ENCODE measurements at regions not wholly inside any gene's neighbourhood (a gene's known extent, or its start where the extent isn't known, plus 50 kb on each side); places are given as distances from the start of the nearest gene placed in this dataset.

GRCh38 chr12:88934163-88934747 is 354.0 kb upstream of the KITLG start:
- H3K4me3 ChIP-seq = no peak overlapping the region
- no peak for DNase-seq

GRCh38 chr12:88932457-88932856 is 352.2 kb upstream of the KITLG start:
- intact Hi-C loops (cut with DNase I) = no loop called here
- H3K9ac ChIP-seq (ENCODE audit: low read depth in 2 of 2, low read length in 2 of 2) = no peak overlapping the region

More at GRCh38 chr12:88934163-88934747, 354.0 kb upstream of the KITLG start:
- no peak for TF ChIP-seq CTCF (IDR thresholded peaks at IDR 0.05)
- Histone ChIP-seq H3K9ac (ENCODE audit: low read depth in 2 of 2, low read length in 2 of 2) (no peak overlapping the region), H3K27me3 (no peaks in the 10 kb centered on the region), H3K36me3 (no peaks in the 10 kb centered on the region), H3K9me3 (no peaks in the 10 kb centered on the region), H3K4me1 (no peaks in the 10 kb centered on the region), H3K27ac (no peak overlapping the region)
- intact Hi-C loops (cut with DNase I) = no loop called here

GRCh38 chr12:88931598-88931997 is 351.3 kb upstream of the KITLG start:
- Histone ChIP-seq H3K27me3 (no peaks in the 10 kb centered on the region), H3K4me1 (no peaks in the 10 kb centered on the region), H3K9me3 (no peaks in the 10 kb centered on the region), H3K4me3 (no peak overlapping the region), H3K9ac (ENCODE audit: low read depth in 2 of 2, low read length in 2 of 2) (no peak overlapping the region), H3K27ac (no peak overlapping the region), H3K36me3 (no peaks in the 10 kb centered on the region)
- no peak for DNase-seq
- intact Hi-C loops (cut with DNase I) = no loop called here
- no peak for TF ChIP-seq CTCF (IDR thresholded peaks at IDR 0.05)

More at GRCh38 chr12:88932457-88932856, 352.2 kb upstream of the KITLG start:
- DNase-seq = no peak
- no peaks in the 10 kb centered on the region for H3K27me3 ChIP-seq
- no peaks in the 10 kb centered on the region for H3K4me1 ChIP-seq
- no peaks in the 10 kb centered on the region for H3K36me3 ChIP-seq
- H3K27ac ChIP-seq = no peak overlapping the region
- no peak for TF ChIP-seq CTCF (IDR thresholded peaks at IDR 0.05)
- H3K9me3 ChIP-seq = no peaks in the 10 kb centered on the region
- no peak overlapping the region for H3K4me3 ChIP-seq

- no peaks in the 10 kb centered on the region for H3K36me3 ChIP-seq
- no peak overlapping the region for H3K9ac ChIP-seq (ENCODE audit: low read depth in 2 of 2, low read length in 2 of 2)
- TF ChIP-seq CTCF (IDR thresholded peaks at IDR 0.05) = no peak
- H3K27me3 ChIP-seq = no peaks in the 10 kb centered on the region
- H3K4me1 ChIP-seq = no peaks in the 10 kb centered on the region
- H3K27ac ChIP-seq = no peak overlapping the region
- intact Hi-C loops (cut with DNase I) = no loop called here
- no peaks in the 10 kb centered on the region for H3K9me3 ChIP-seq
- DNase-seq = no peak
- no peak overlapping the region for H3K4me3 ChIP-seq
These were observed 345.2 kb upstream of the KITLG start for GRCh38 chr12:88925454-88925853.

GRCh38 chr12:88924162-88924561 is 343.9 kb upstream of the KITLG start:
- TF ChIP-seq CTCF (IDR thresholded peaks at IDR 0.05) = no peak
- Histone ChIP-seq H3K9me3 (no peaks in the 10 kb centered on the region), H3K27me3 (no peaks in the 10 kb centered on the region), H3K36me3 (no peaks in the 10 kb centered on the region), H3K4me3 (no peak overlapping the region), H3K4me1 (no peaks in the 10 kb centered on the region), H3K27ac (no peak overlapping the region), H3K9ac (ENCODE audit: low read depth in 2 of 2, low read length in 2 of 2) (no peak overlapping the region)
- intact Hi-C loops (cut with DNase I) = no loop called here
- DNase-seq = no peak

Data from colonic mucosa (tissue), 4 donors.